Adrenal gland (tissue), 9 donors: ENCODE measurements at regions not wholly inside any gene's neighbourhood (a gene's known extent, or its start where the extent isn't known, plus 50 kb on each side); places are given as distances from the start of the nearest gene placed in this dataset.

Experiments used
- DNase-seq, 7 donors: peaks; one replicate each; pipeline ENCODE4 v3.0.0-alpha.2; 2019 to 2020
- H3K27ac ChIP-seq, 5 donors: fragments of 200-600 bp; sonication (generic) in 4 of 5; 1 replicate in 3 of 5; 2 replicates in 2 of 5; pipeline versions ENCODE4 v1.5.1 to v1.8.0; 2016 to 2020; ENCODE audit warnings: mild to moderate bottlenecking in 1 of 5
- H3K27me3 ChIP-seq: fragments of 200-600 bp; 2 replicates; pipeline ENCODE4 v1.8.0; 2021
- H3K36me3 ChIP-seq, 2 donors: fragments of 200-600 bp; replicated peaks in 1 of 2; 1 replicate in 1 of 2; 2 replicates in 1 of 2; pipeline versions ENCODE4 v1.5.1 to v1.8.0; 2018 to 2022
- H3K4me1 ChIP-seq, 2 donors: fragments of 200-600 bp; replicated peaks in 1 of 2; 1 replicate in 1 of 2; 2 replicates in 1 of 2; pipeline versions ENCODE4 v1.5.1 to v1.8.0; 2018 to 2021
- H3K4me3 ChIP-seq, 4 donors: fragments of 200-600 bp; sonication (generic) in 3 of 4; one replicate each; pipeline ENCODE4 v1.5.1; 2016 to 2018
- H3K9me3 ChIP-seq, 3 donors: fragments of 200-600 bp; sonication (generic) in 1 of 3; replicated peaks in 1 of 3; 1 replicate in 2 of 3; 2 replicates in 1 of 3; pipeline versions ENCODE4 v1.5.1 to v1.8.0; 2016 to 2021
- POLR2A ChIP-seq, 2 donors: fragments of 450-650 bp; IDR thresholded peaks; one replicate each; pipeline ENCODE4 v1.6.1; 2017; ENCODE audit warnings: antibody characterized with exemption in 2 of 2, mild to moderate bottlenecking in 2 of 2, moderate library complexity in 1 of 2
- WGBS, 4 donors: extraction: QIAGEN DNeasy Blood & Tissue Kit in 2 of 4; methylation state at CpG; one replicate each; pipeline versions ENCODE4 v1.1.5 to v1.1.7; 2013 to 2017; 5-methylcytosine and 5-hydroxymethylcytosine counted together
- intact Hi-C, 2 donors: fragments of 100-400 bp; cut with DNase I; formaldehyde crosslinking; loops; one replicate each; pipeline versions ENCODE4 v1.14.1 to v1.15.0; 2022 to 2023
- TF ChIP-seq, protein P1 (sequence below), 6 experiments: fragments of 450-650 bp in 4 of 6; fragments of 200-600 bp in 2 of 6; sonication (generic) in 1 of 6; IDR thresholded peaks; 1 replicate in 5 of 6; 2 replicates in 1 of 6; pipeline versions ENCODE4 v1.5.1 to v1.8.0; 2016 to 2021; ENCODE audit warnings: antibody characterized with exemption in 6 of 6, mild to moderate bottlenecking in 2 of 6, moderate library complexity in 1 of 6
- donor health status: healthy with polysubstance abuse.
- donor health status: Bipolar disorder and iron deficiency.
- donor health status: DM: yes; HTN: yes; CAD: no.
- donor health status: DM: no; HTN: no; CAD: no.
- donor health status: DM: no; HTN: no; CAD: no.

DNA sequence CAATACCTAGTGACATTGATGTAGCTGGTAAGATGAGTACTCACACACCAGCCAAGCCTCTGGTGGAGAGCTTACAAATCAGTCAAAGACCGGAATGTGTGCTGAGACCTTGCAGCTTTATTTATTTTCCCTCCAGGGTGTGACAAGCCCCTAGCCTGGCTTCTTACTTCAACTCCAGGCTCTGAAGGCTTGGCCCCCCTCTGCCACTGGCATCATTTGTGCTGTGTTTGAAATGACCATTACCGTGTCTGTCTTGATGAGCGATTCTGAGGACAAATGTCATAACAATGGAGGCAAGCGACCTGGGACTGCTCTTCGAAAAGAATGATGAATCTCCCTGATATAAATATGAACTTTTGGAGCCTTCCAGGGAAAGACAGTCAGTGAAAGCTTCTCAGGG is 749.9 kb upstream of the HS6ST1 start:
- Histone ChIP-seq H3K27me3 (no peaks in the 10 kb centered on the region), H3K36me3 (no peaks in the 10 kb centered on the region), H3K4me1 (no peaks in the 10 kb centered on the region), H3K4me3 (no peak overlapping the region), H3K27ac (no peak overlapping the region), H3K9me3 (no peaks in the 10 kb centered on the region)
- TF ChIP-seq, protein P1, sequence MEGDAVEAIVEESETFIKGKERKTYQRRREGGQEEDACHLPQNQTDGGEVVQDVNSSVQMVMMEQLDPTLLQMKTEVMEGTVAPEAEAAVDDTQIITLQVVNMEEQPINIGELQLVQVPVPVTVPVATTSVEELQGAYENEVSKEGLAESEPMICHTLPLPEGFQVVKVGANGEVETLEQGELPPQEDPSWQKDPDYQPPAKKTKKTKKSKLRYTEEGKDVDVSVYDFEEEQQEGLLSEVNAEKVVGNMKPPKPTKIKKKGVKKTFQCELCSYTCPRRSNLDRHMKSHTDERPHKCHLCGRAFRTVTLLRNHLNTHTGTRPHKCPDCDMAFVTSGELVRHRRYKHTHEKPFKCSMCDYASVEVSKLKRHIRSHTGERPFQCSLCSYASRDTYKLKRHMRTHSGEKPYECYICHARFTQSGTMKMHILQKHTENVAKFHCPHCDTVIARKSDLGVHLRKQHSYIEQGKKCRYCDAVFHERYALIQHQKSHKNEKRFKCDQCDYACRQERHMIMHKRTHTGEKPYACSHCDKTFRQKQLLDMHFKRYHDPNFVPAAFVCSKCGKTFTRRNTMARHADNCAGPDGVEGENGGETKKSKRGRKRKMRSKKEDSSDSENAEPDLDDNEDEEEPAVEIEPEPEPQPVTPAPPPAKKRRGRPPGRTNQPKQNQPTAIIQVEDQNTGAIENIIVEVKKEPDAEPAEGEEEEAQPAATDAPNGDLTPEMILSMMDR (IDR thresholded peaks at IDR 0.05), result no peak
- no peak for TF ChIP-seq POLR2A (IDR thresholded peaks at IDR 0.05)
- intact Hi-C loops, result no loop called here
- 53 to 67% (median 62%) methylated on average over 5 of the region's 5 CpGs for WGBS, 4 donors
- no peak for DNase-seq

DNA sequence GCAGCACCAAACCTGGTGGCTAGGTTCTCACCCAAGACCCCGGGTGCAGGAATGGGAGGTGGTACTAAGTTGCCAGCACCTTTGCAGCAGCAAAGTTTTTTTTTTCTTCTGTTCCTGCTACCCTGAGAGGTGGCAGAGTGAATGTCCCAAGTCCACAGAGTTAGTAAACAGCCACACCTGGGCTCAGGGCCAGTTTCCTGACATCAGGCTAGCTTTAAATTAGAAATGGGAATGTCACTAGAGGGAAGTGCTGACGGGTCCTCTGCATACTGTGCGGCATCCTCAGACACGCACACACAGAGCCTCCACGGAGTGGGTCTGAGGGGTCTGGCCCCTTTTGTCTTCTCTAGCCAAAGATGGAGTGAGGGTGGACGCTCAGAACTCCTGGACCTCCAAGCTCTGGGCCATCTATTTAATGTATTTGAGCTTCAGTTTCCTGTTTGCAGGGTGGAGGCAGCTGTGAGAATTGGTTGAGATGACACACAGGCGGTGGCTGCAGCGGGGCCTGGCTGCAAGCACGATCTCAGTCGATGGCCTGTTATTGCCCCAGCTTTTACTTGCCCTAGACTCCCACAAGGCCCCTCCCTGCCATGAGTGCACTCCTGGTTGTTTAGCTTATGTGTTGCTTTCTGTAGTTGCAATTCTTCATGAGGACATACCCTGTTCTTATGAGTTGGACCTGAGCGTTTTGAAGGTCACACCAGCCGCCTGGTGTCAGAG is 751.4 kb upstream of the HS6ST1 start:
- Histone ChIP-seq H3K27ac (no peak overlapping the region), H3K27me3 (no peaks in the 10 kb centered on the region), H3K4me1 (no peaks in the 10 kb centered on the region), H3K9me3 (no peaks in the 10 kb centered on the region), H3K4me3 (no peak overlapping the region), H3K36me3 (no peaks in the 10 kb centered on the region)
- 72 to 76% (median 73%) methylated on average over 11 to 12 of the region's 12 CpGs for WGBS, 4 donors
- TF ChIP-seq, protein P1 (IDR thresholded peaks at IDR 0.05), result no peak
- no peak for TF ChIP-seq POLR2A (IDR thresholded peaks at IDR 0.05)
- DNase-seq, result no peak
- intact Hi-C loops, result no loop called here

DNA sequence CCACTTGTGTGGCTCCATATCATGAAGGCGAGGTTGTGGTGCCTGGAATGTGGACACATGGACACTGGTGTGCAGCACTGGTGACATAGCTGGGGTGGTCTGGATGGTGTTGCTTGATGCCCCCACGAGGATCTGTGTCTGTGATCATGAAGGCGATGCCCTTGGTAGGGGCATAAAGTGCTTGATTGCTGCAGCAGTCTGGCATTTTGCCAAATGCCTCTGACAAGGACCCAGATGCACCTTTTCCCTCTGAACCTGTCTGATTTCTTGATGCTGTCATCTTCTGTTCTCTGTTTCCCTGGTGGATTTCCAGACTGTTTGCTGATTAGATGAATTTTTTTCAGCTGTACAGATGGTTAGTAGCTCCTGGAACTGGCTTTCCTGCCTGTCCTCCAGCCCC is 752.0 kb upstream of the HS6ST1 start:
- Histone ChIP-seq H3K4me1 (no peaks in the 10 kb centered on the region), H3K4me3 (no peak overlapping the region), H3K27ac (no peak overlapping the region), H3K27me3 (no peaks in the 10 kb centered on the region), H3K36me3 (no peaks in the 10 kb centered on the region), H3K9me3 (no peaks in the 10 kb centered on the region)
- intact Hi-C loops, result no loop called here
- TF ChIP-seq, protein P1 (IDR thresholded peaks at IDR 0.05), result no peak
- TF ChIP-seq POLR2A (IDR thresholded peaks at IDR 0.05), result no peak
- 75 to 83% (median 79%) methylated on average over 1 to 3 of the region's 3 CpGs for WGBS, 4 donors
- no peak for DNase-seq

DNA sequence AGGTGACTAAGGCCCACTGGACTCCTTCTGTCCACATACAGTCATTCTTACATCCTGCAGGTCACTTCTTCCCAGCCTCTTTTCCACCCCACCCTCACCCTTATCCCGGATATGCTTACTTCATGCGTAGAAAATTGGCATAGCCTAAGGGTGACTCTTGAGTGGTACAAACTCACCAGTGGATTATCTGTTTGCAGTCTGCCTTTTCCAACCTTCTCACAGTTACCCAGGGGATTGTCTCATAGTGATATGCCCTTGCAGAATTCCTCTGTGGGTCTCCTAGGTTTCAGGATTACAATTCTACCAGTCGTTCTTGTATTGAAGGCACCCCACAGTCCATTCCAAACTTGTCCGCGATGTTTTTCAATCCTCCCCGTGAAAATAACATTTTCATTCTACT is 752.9 kb upstream of the HS6ST1 start:
- intact Hi-C loops, result no loop called here
- no peaks in the 10 kb centered on the region for H3K4me1 ChIP-seq
- no peaks in the 10 kb centered on the region for H3K9me3 ChIP-seq
- WGBS, 4 donors, result 84 to 90% (median 87%) methylated on average over 6 of the region's 6 CpGs
- H3K36me3 ChIP-seq, result no peaks in the 10 kb centered on the region
- H3K4me3 ChIP-seq, result no peak overlapping the region
- no peak overlapping the region for H3K27ac ChIP-seq
- TF ChIP-seq, protein P1 (IDR thresholded peaks at IDR 0.05), result no peak
- TF ChIP-seq POLR2A (IDR thresholded peaks at IDR 0.05), result no peak
- H3K27me3 ChIP-seq, result no peaks in the 10 kb centered on the region
- DNase-seq, result no peak
